Gastrocnemius medialis (tissue), 4 donors: ENCODE measurements at regions not wholly inside any gene's neighbourhood (a gene's known extent, or its start where the extent isn't known, plus 50 kb on each side); places are given as distances from the start of the nearest gene placed in this dataset.

Source experiments
- POLR2A ChIP-seq, 2 donors: fragments of 450-650 bp; IDR thresholded peaks; one replicate each; pipeline ENCODE4 v1.6.1; 2017; ENCODE audit warnings: antibody characterized with exemption in 2 of 2, mild to moderate bottlenecking in 2 of 2, moderate library complexity in 2 of 2
- TF ChIP-seq, protein P1 (sequence below), 5 experiments: fragments of 450-650 bp in 3 of 5; fragments of 200-600 bp in 2 of 5; sonication (generic) in 2 of 5; IDR thresholded peaks in 4 of 5; conservative IDR thresholded peaks in 1 of 5; 1 replicate in 4 of 5; 2 replicates in 1 of 5; pipeline ENCODE4 v1.5.1; 2016 to 2019; ENCODE audit warnings: antibody characterized with exemption in 5 of 5, mild to moderate bottlenecking in 3 of 5, moderate library complexity in 3 of 5

GRCh38 chr1:22333516-22334121 is 118.0 kb upstream of the ZBTB40 start:
- TF ChIP-seq POLR2A (IDR thresholded peaks at IDR 0.05), result no peak
- TF ChIP-seq, protein P1, sequence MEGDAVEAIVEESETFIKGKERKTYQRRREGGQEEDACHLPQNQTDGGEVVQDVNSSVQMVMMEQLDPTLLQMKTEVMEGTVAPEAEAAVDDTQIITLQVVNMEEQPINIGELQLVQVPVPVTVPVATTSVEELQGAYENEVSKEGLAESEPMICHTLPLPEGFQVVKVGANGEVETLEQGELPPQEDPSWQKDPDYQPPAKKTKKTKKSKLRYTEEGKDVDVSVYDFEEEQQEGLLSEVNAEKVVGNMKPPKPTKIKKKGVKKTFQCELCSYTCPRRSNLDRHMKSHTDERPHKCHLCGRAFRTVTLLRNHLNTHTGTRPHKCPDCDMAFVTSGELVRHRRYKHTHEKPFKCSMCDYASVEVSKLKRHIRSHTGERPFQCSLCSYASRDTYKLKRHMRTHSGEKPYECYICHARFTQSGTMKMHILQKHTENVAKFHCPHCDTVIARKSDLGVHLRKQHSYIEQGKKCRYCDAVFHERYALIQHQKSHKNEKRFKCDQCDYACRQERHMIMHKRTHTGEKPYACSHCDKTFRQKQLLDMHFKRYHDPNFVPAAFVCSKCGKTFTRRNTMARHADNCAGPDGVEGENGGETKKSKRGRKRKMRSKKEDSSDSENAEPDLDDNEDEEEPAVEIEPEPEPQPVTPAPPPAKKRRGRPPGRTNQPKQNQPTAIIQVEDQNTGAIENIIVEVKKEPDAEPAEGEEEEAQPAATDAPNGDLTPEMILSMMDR (IDR thresholded peaks at IDR 0.05 in 4 of 5, conservative IDR thresholded peaks at IDR 0.05 in 1 of 5), result no peak
